Prostate gland (tissue), 2 donors: ENCODE measurements at regions not wholly inside any gene's neighbourhood (a gene's known extent, or its start where the extent isn't known, plus 50 kb on each side); places are given as distances from the start of the nearest gene placed in this dataset.

ENCODE experiments used
- DNase-seq: peaks from one replicate; pipeline ENCODE4 v3.0.0-alpha.2; 2019; ENCODE audit warnings: low spot score
- H3K27ac ChIP-seq, 2 donors: fragments of 200-600 bp; sonication (generic); 2 replicates each; pipeline ENCODE4 v1.5.1; 2017 to 2019
- H3K27me3 ChIP-seq: fragments of 200-600 bp; sonication (generic); replicated peaks from 2 replicates; pipeline ENCODE4 v1.5.1; 2019; ENCODE audit not compliant: insufficient read depth
- H3K36me3 ChIP-seq, 2 donors: fragments of 200-600 bp; sonication (generic); 1 replicate in 1 of 2; 2 replicates in 1 of 2; pipeline versions ENCODE4 v1.5.1 to v1.8.1; 2017 to 2019
- H3K4me1 ChIP-seq: fragments of 200-600 bp; sonication (generic); replicated peaks from 2 replicates; pipeline ENCODE4 v1.5.1; 2019
- H3K4me3 ChIP-seq, 2 donors: fragments of 200-600 bp; sonication (generic); 2 replicates each; pipeline ENCODE4 v1.5.1; 2017 to 2019
- H3K9me3 ChIP-seq: fragments of 200-600 bp; sonication (generic); 2 replicates; pipeline ENCODE4 v1.5.1; 2017
- CTCF ChIP-seq, 4 experiments: fragments of 200-600 bp in 2 of 4; fragments of 450-650 bp in 2 of 4; sonication (generic) in 2 of 4; IDR thresholded peaks; 1 replicate in 3 of 4; 2 replicates in 1 of 4; pipeline ENCODE4 v1.5.1; 2016 to 2019; ENCODE audit warnings: antibody characterized with exemption in 4 of 4, mild to moderate bottlenecking in 2 of 4, moderate library complexity in 2 of 4
- POLR2A ChIP-seq: fragments of 450-650 bp; IDR thresholded peaks from one replicate; pipeline ENCODE4 v1.6.1; 2016; ENCODE audit warnings: antibody characterized with exemption, mild to moderate bottlenecking
- POLR2AphosphoS5 ChIP-seq: sonication (generic); formaldehyde crosslinking; IDR thresholded peaks from one replicate; pipeline ENCODE4 v1.6.1; 2017; ENCODE audit warnings: antibody characterized with exemption
- WGBS: methylation state at CpG from one replicate; pipeline ENCODE4 v1.1.5; 2018; 5-methylcytosine and 5-hydroxymethylcytosine counted together
- intact Hi-C: fragments of 100-400 bp; cut with DNase I; formaldehyde crosslinking; loops from one replicate; pipeline ENCODE4 v1.14.2; 2022

DNA sequence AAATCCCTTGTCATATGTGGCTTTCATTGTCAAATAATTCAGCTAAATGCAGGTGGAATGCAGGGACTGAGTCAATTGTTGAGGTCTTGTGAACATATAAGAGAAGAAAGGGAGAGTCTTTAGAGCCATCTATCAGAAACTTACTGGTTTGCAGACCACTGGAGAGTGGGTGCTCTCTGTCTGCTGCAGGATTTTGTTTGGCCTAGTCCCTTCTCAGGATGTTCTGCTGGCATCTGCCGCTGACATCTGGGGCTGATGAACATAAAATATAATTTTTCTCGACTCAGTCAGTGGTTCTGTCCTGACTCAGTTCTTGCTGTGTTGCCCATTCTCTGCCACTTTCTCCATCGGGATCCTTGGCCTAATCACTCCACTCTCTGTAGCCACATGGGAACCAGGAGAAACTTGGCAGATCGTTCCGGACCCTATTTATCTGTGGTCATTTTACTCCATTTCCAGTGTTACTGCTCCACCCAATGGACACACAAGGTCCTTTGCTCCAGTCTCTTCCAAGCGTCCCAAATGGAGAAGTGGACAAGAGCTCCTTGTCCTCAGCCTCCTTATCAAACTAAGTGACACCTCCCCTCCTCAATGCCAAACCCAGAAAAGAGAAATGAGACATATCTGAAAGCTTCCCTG is 436.2 kb downstream of the FAT4 start:
- intact Hi-C loops: no loop called here
- no peaks in the 10 kb centered on the region for H3K9me3 ChIP-seq
- WGBS: 35% methylated on average over 6 of the region's 6 CpGs
- H3K4me3 ChIP-seq: no peak overlapping the region
- no peaks in the 10 kb centered on the region for H3K36me3 ChIP-seq
- H3K4me1 ChIP-seq: no peaks in the 10 kb centered on the region
- TF ChIP-seq POLR2AphosphoS5: no peak
- no peak for TF ChIP-seq POLR2A
- peak in 1 of 4 experiments; percentile 6 for TF ChIP-seq CTCF (IDR thresholded peaks at IDR 0.05)
- DNase-seq: no peak
- no peaks in the 10 kb centered on the region for H3K27me3 ChIP-seq
- H3K27ac ChIP-seq: no peak overlapping the region

GRCh38 chr4:125758438-125758837 is 443.7 kb downstream of the FAT4 start:
- H3K27ac ChIP-seq: no peak overlapping the region
- H3K27me3 ChIP-seq: no peaks in the 10 kb centered on the region
- no peaks in the 10 kb centered on the region for H3K36me3 ChIP-seq
- no peak for DNase-seq
- H3K4me1 ChIP-seq: no peaks in the 10 kb centered on the region
- 52% methylated on average over 1 of the region's 1 CpG for WGBS
- no peaks in the 10 kb centered on the region for H3K9me3 ChIP-seq
- TF ChIP-seq CTCF (IDR thresholded peaks at IDR 0.05) (no peak), POLR2AphosphoS5 (no peak), POLR2A (no peak)
- H3K4me3 ChIP-seq: no peak overlapping the region
- intact Hi-C loops: no loop called here

GRCh38 chr4:125760201-125760819 is 445.6 kb downstream of the FAT4 start:
- Histone ChIP-seq H3K9me3 (no peaks in the 10 kb centered on the region), H3K27me3 (no peaks in the 10 kb centered on the region), H3K4me3 (no peak overlapping the region), H3K36me3 (no peaks in the 10 kb centered on the region), H3K27ac (no peak overlapping the region), H3K4me1 (no peaks in the 10 kb centered on the region)
- 94% methylated on average over 2 of the region's 2 CpGs for WGBS
- no peak for DNase-seq
- TF ChIP-seq CTCF (IDR thresholded peaks at IDR 0.05) (no peak), POLR2AphosphoS5 (no peak), POLR2A (no peak)
- intact Hi-C loops: no loop called here

GRCh38 chr4:125760956-125761355 is 446.2 kb downstream of the FAT4 start:
- TF ChIP-seq CTCF (IDR thresholded peaks at IDR 0.05): no peak
- no peak for TF ChIP-seq POLR2A
- no peak for TF ChIP-seq POLR2AphosphoS5
- Histone ChIP-seq H3K4me1 (no peaks in the 10 kb centered on the region), H3K27ac (no peak overlapping the region), H3K4me3 (no peak overlapping the region), H3K9me3 (no peaks in the 10 kb centered on the region), H3K27me3 (no peaks in the 10 kb centered on the region), H3K36me3 (no peaks in the 10 kb centered on the region)
- DNase-seq: no peak
- 78% methylated on average over 3 of the region's 3 CpGs for WGBS
- intact Hi-C loops: no loop called here

DNA sequence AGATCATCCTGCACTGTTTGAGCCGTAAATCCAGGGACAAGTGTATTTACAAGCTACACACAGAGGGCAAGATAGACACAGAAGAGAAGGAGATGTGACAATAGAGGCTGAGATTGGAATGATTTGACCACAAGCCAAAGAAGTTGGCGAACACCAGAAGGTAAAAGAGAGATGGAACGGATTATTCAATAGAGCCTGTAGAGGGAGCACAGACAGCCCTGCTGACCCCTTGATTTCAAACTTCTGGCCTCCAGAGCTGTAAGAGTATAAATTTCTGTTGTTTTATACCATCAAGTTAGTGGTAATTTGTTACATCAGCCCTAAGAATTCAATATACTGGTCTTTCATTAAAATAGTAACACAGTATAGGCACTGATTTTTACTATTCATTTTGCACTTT is 447.8 kb downstream of the FAT4 start:
- TF ChIP-seq POLR2AphosphoS5: no peak
- no peak for TF ChIP-seq POLR2A
- no peak for TF ChIP-seq CTCF (IDR thresholded peaks at IDR 0.05)
- H3K27me3 ChIP-seq: no peaks in the 10 kb centered on the region
- intact Hi-C loops: no loop called here
- no peak overlapping the region for H3K4me3 ChIP-seq
- no peaks in the 10 kb centered on the region for H3K4me1 ChIP-seq
- H3K36me3 ChIP-seq: no peaks in the 10 kb centered on the region
- no peaks in the 10 kb centered on the region for H3K9me3 ChIP-seq
- no peak overlapping the region for H3K27ac ChIP-seq
- WGBS: 68% methylated on average over 3 of the region's 3 CpGs
- no peak for DNase-seq
